ENCODE measurements at regions not wholly inside any gene's neighbourhood (a gene's known extent, or its start where the extent isn't known, plus 50 kb on each side); places are given as distances from the start of the nearest gene placed in this dataset.

DNA sequence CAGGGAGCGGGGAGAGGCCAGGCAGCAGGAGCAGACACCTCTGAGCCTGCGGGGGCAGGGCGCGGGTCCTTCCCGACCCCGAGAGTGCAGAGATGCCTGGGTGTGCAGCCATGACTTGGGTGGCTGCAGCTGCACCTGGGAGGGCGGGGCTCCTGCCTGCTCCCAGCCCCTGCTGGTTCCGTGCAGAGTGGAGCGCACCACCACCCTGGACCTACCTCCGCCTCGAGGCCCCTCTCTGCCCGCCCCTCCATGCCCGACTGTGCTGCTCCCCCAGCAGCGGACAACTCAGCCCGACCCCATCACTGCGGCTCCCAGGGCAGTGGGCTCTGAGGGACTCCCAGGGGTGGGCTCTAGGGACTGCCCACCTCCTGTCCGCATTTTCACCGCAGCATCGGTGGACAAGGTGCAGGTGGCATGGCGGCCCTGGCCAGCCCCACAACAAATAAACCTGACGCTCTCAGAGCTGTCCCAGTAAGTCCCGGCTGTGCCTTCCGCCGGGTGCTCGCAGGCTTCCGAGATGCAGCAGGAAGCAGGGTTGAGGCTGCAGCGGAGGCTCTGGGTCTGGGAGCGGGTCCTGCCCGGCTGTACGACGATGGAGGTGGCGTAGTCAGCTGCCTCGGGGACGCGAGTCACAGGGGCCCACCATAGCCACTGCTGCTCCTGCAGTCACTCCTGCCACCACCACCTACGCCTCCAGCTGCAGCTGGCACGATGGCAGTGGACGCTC, 392.0 kb upstream of the CCDC196 start:
- H3K27ac ChIP-seq (ENCODE audit: insufficient read depth, low read length) = no peak overlapping the region
- intact Hi-C loops (cut with micrococcal nuclease) (no loop called here), in situ Hi-C loops (cut with MboI; ENCODE audit: low sequenced_read_pairs) (no loop called here), dilution Hi-C loops (cut with HindIII; ENCODE audit: low sequenced_read_pairs, unreplicated experiment) (no loop called here)
- H3K36me3 ChIP-seq (ENCODE audit: control insufficient read depth, insufficient read depth, low read length) = no peaks in the 10 kb centered on the region
- H4K91ac ChIP-seq (ENCODE audit: insufficient read depth, low read depth, low read length) = no peak overlapping the region
- no peaks in the 10 kb centered on the region for H3K27me3 ChIP-seq (ENCODE audit: control insufficient read depth, insufficient read depth, low read length)
- H3K4me3 ChIP-seq (ENCODE audit: insufficient read depth, low read depth, low read length) = no peak overlapping the region
- H2BK5ac ChIP-seq (ENCODE audit: low read depth, low read length, poor library complexity, severe bottlenecking) = no peak overlapping the region
- no peaks in the 10 kb centered on the region for H3K4me1 ChIP-seq (ENCODE audit: control insufficient read depth, insufficient read depth, low read length)
- H4K8ac ChIP-seq (ENCODE audit: low read depth in 2 of 2, low read length in 2 of 2) = no peak overlapping the region
- no peak overlapping the region for H2AK5ac ChIP-seq (ENCODE audit: low read depth, low read length)
- 88% methylated on average over 31 of the region's 38 CpGs; no CpG with 5 or more reads in 1 of the 2 experiments for WGBS, 2 experiments (ENCODE audit: extremely low coverage in 2 of 2, insufficient read length in 1 of 2)
- ATAC-seq (ENCODE audit: low read depth) = no peak
- no peaks in the 10 kb centered on the region for H4K20me1 ChIP-seq (ENCODE audit: insufficient read depth, low read length)
- H3K4me2 ChIP-seq (ENCODE audit: low read depth, low read length) = no peak overlapping the region
- BruUV-seq (replicated peaks) = no TSS peak
- no peak overlapping the region for H3K4ac ChIP-seq (ENCODE audit: low read depth, low read length)
- TF ChIP-seq SMC3 (IDR thresholded peaks at IDR 0.05; ENCODE audit: low read depth, low read length) = no peak
- TF ChIP-seq CEBPB (IDR thresholded peaks at IDR 0.05; ENCODE audit: low read depth, low read length) = no peak
- TF ChIP-seq, protein P1, sequence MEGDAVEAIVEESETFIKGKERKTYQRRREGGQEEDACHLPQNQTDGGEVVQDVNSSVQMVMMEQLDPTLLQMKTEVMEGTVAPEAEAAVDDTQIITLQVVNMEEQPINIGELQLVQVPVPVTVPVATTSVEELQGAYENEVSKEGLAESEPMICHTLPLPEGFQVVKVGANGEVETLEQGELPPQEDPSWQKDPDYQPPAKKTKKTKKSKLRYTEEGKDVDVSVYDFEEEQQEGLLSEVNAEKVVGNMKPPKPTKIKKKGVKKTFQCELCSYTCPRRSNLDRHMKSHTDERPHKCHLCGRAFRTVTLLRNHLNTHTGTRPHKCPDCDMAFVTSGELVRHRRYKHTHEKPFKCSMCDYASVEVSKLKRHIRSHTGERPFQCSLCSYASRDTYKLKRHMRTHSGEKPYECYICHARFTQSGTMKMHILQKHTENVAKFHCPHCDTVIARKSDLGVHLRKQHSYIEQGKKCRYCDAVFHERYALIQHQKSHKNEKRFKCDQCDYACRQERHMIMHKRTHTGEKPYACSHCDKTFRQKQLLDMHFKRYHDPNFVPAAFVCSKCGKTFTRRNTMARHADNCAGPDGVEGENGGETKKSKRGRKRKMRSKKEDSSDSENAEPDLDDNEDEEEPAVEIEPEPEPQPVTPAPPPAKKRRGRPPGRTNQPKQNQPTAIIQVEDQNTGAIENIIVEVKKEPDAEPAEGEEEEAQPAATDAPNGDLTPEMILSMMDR (conservative IDR thresholded peaks at IDR 0.05; ENCODE audit: low read depth, low read length) = no peak
- TF ChIP-seq MAFK (IDR thresholded peaks at IDR 0.05; ENCODE audit: low read depth, low read length) = no peak
- no peak for TF ChIP-seq MAZ (IDR thresholded peaks at IDR 0.05; ENCODE audit: borderline replicate concordance, low read depth, low read length)
- H2BK20ac ChIP-seq (ENCODE audit: low read depth, low read length) = no peak overlapping the region
- no peak for DNase-seq
- ChIA-PET POLR2A (ENCODE audit: unreplicated experiment) (no interaction called here), CTCF (no interaction called here)
- peaks cover 18% of the 10 kb centered on the region for H3K9me3 ChIP-seq (ENCODE audit: control insufficient read depth, insufficient read depth, low read length)
- no peak overlapping the region for H3K23ac ChIP-seq (ENCODE audit: low read depth, low read length)
- H3K9ac ChIP-seq (ENCODE audit: low read depth, low read length) = no peak overlapping the region
- H2AFZ ChIP-seq (replicated peaks; ENCODE audit: low read length, poor library complexity) = no peak overlapping the region
- H3K56ac ChIP-seq (ENCODE audit: extremely low read depth, insufficient read depth, low read length) = no peak overlapping the region
- no peaks in the 10 kb centered on the region for H3K9me1 ChIP-seq (ENCODE audit: insufficient read depth, low read length)
- H3K18ac ChIP-seq (ENCODE audit: low read depth, low read length) = no peak overlapping the region
- no peak overlapping the region for H2BK15ac ChIP-seq (ENCODE audit: low read depth, low read length)
- H3K14ac ChIP-seq (replicated peaks; ENCODE audit: low read depth, low read length) = no peak overlapping the region
- no peak overlapping the region for H4K5ac ChIP-seq (ENCODE audit: low read depth, low read length)
- H2BK120ac ChIP-seq (ENCODE audit: low read depth, low read length) = no peak overlapping the region
- H2AK9ac ChIP-seq (replicated peaks; ENCODE audit: low read depth, low read length, poor library complexity) = no peak overlapping the region
- no peaks in the 10 kb centered on the region for H3K79me1 ChIP-seq (ENCODE audit: low read depth in 1 of 2, low read length in 2 of 2)
